NB4 (cell line): ENCODE measurements at regions not wholly inside any gene's neighbourhood (a gene's known extent, or its start where the extent isn't known, plus 50 kb on each side); places are given as distances from the start of the nearest gene placed in this dataset.

Experiments
- DNase-seq: peaks from one replicate; pipeline ENCODE4 v3.0.0; 2010; ENCODE audit warnings: low read depth
- H3K4me3 ChIP-seq: one replicate; pipeline ENCODE4 v1.5.1; 2011; ENCODE audit warnings: mild to moderate bottlenecking, low read depth, low read length, moderate library complexity
- MYC ChIP-seq: IDR thresholded peaks from 2 replicates; pipeline ENCODE4 v1.6.1; 2011; ENCODE audit warnings: low read depth, low read length
- POLR2A ChIP-seq: IDR thresholded peaks from 2 replicates; pipeline ENCODE4 v1.6.1; 2011; ENCODE audit warnings: mild to moderate bottlenecking; ENCODE audit not compliant: insufficient read length; ENCODE audit errors: extremely low read depth
- TF ChIP-seq, protein P1 (sequence below): IDR thresholded peaks from one replicate; pipeline ENCODE4 v1.5.1; 2012; ENCODE audit warnings: low read depth, low read length
- TF ChIP-seq, protein P2 (sequence below): IDR thresholded peaks from 2 replicates; pipeline ENCODE4 v1.6.1; 2011; ENCODE audit warnings: low read depth, low read length

DNA sequence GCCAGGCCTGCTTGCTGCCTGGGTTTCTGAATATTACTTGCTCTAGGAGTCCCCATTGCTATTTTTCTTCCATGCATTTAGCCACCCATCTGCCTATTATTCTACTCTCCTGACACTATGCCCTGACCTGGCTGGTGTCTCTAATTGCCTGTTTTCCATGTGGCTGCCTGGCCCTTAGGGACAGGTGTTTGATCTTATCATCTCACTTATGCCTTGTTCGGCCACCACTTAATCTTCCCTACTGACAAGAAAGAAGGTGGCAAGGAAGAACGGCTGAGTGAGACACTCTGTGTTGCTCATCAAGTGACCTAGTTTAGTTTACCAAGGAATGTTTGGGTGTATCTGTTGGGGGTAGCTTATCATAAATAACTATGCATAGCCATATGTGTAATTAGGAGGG, 50.4 kb upstream of the RAPH1 start:
- TF ChIP-seq, protein P1, sequence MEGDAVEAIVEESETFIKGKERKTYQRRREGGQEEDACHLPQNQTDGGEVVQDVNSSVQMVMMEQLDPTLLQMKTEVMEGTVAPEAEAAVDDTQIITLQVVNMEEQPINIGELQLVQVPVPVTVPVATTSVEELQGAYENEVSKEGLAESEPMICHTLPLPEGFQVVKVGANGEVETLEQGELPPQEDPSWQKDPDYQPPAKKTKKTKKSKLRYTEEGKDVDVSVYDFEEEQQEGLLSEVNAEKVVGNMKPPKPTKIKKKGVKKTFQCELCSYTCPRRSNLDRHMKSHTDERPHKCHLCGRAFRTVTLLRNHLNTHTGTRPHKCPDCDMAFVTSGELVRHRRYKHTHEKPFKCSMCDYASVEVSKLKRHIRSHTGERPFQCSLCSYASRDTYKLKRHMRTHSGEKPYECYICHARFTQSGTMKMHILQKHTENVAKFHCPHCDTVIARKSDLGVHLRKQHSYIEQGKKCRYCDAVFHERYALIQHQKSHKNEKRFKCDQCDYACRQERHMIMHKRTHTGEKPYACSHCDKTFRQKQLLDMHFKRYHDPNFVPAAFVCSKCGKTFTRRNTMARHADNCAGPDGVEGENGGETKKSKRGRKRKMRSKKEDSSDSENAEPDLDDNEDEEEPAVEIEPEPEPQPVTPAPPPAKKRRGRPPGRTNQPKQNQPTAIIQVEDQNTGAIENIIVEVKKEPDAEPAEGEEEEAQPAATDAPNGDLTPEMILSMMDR: no peak
- TF ChIP-seq POLR2A (no peak), MYC (no peak)
- TF ChIP-seq, protein P2, sequence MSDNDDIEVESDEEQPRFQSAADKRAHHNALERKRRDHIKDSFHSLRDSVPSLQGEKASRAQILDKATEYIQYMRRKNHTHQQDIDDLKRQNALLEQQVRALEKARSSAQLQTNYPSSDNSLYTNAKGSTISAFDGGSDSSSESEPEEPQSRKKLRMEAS: no peak
- no peak for DNase-seq
- no peak overlapping the region for H3K4me3 ChIP-seq

DNA sequence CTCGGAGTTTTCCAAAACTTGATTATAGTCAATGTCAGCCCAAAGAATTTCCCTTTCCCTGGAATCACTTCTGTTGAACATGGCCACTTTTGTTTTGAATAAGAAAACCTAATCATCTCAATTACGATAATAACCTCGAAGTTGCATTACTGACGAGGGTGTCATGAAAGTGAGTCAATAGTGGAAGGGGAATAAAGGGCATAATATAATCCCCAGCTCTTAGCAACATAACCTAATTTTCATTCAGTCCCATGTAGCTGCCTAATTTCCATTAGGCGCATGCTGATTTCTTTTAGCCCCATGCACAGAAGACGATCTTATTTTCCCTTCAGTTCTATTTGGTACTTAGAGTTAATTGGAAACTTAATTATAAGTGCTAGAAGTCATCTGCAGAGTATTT, 51.1 kb upstream of the RAPH1 start:
- DNase-seq: no peak
- TF ChIP-seq, protein P1: no peak
- no peak for TF ChIP-seq POLR2A
- TF ChIP-seq, protein P2: no peak
- TF ChIP-seq MYC: no peak
- H3K4me3 ChIP-seq: no peak overlapping the region

DNA sequence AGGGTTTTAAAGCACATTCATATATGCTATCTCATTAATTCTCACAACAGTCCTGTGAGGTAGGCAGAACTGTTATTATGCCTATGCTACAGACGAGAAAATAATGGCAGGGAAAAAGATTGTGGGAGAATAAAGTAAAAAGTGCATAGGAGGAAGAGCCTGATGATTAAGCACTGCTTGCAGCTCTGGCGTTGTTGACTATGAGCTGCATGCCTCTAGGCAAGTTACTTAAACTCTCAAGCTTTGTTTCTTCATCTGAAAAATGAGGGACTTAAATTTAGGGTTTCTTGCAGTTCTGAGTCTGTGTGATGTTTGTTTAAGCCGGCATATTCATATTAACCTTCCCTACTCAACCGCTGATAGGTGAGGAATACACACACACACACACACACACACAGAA, 51.6 kb upstream of the RAPH1 start:
- TF ChIP-seq, protein P2: no peak
- TF ChIP-seq POLR2A: no peak
- no peak for TF ChIP-seq MYC
- TF ChIP-seq, protein P1: no peak
- H3K4me3 ChIP-seq: no peak overlapping the region
- no peak for DNase-seq

DNA sequence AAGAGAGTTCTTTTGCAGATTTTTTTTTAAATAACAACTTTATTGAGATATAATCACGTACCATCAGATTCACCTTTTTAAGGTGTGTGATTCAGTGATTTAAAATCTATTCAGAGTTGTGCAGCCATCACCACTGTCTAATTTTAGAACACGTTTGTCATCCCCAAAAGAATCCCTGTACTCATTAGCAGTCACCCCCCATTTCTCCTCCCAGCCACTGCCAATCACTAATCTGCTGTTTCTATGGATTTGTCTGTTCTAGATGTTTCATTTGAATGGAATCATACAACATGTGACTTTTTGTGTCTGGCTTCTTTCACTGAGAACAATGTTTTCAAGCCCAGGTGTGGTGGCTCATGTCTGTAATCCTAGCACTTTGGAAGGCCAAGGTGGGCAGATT, 55.4 kb upstream of the RAPH1 start:
- DNase-seq: no peak
- TF ChIP-seq, protein P1: no peak
- TF ChIP-seq POLR2A (no peak), MYC (no peak)
- TF ChIP-seq, protein P2: no peak

DNA sequence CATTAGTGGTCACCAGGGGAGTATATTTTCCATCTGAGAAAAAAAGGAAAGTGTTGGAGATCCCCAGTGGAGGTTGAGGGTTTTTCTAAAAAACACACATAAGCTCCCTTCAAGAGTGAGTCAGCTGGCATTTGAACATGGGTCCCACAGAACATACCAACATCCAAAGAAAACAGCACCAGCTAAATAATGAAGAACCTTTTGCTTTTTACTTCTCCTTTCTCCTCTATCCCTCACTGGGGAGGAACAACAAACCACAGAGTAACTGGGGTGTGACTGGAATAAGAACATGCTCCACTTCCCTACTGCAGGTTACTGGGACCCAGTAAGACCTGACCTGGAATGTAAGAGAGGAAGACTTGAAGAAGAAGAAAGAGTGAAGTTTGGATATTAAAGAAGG, 56.5 kb upstream of the RAPH1 start:
- TF ChIP-seq POLR2A (no peak), MYC (no peak)
- TF ChIP-seq, protein P2: no peak
- peak; percentile 20 for DNase-seq
- no peak overlapping the region for H3K4me3 ChIP-seq

More for the DNA sequence above, 55.4 kb upstream of the RAPH1 start:
- no peak overlapping the region for H3K4me3 ChIP-seq

DNA sequence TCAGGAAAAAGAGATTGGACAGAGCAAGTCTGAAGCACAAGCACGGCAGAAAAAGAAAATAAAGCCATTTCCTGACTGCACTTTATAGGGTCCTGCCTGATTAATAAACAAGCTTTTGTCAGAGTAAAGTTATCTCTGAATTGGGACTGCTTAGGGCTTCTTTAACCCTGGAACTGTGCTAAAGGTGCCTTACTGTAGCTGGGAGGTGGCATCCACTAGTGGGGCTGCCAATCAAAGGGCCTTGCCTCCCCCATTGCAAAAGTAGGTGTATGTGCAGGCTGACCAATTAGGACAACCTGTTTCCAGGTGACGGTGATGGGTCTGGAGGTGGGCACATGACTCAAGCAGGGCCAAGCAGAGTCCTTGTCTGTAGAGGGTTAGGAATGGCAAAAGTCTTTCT, 57.4 kb upstream of the RAPH1 start:
- TF ChIP-seq, protein P1: no peak
- TF ChIP-seq POLR2A (no peak), MYC (no peak)
- TF ChIP-seq, protein P2: no peak
- no peak for DNase-seq
- no peak overlapping the region for H3K4me3 ChIP-seq
